GM19238 (cell line): ENCODE measurements at regions not wholly inside any gene's neighbourhood (a gene's known extent, or its start where the extent isn't known, plus 50 kb on each side); places are given as distances from the start of the nearest gene placed in this dataset.
"Not testable (repeated sequence)": the region's sequence is repeated elsewhere in the genome, so short reads cannot be mapped to it uniquely, and the experiment has no call there.

Experiments used
- DNase-seq: peaks from one replicate; pipeline ENCODE4 v3.0.0; 2011; ENCODE audit warnings: low spot score; ENCODE audit not compliant: insufficient read length

GRCh38 chr6:27187231-27188060 lies 60.1 kb upstream of the PRSS16 start:
- no peak for DNase-seq

- DNase-seq: peak; percentile 35
Observed at GRCh38 chr6:27188061-27188884, 59.2 kb upstream of the PRSS16 start.

GRCh38 chr6:27188885-27189418 lies 58.5 kb upstream of the PRSS16 start:
- DNase-seq: peak; percentile 38

GRCh38 chr6:27190126-27190525 lies 57.4 kb upstream of the PRSS16 start:
- no peak for DNase-seq

- not testable (repeated sequence) for DNase-seq
Observed at GRCh38 chr6:27194453-27194852, 53.0 kb upstream of the PRSS16 start.

- DNase-seq: not testable (repeated sequence)
Observed at GRCh38 chr6:27195547-27195946, 52.0 kb upstream of the PRSS16 start.
